Endodermal cell (in vitro differentiated cells): ENCODE measurements at regions not wholly inside any gene's neighbourhood (a gene's known extent, or its start where the extent isn't known, plus 50 kb on each side); places are given as distances from the start of the nearest gene placed in this dataset.

Experiments used
- DNase-seq: peaks from one replicate; pipeline ENCODE4 v3.0.0-alpha.2; 2017
- H3K27ac ChIP-seq: 2 replicates; pipeline ENCODE4 v1.5.1; 2013; ENCODE audit warnings: mild to moderate bottlenecking, low read depth, low read length, moderate library complexity
- H3K27me3 ChIP-seq: 2 replicates; pipeline ENCODE4 v1.6.1; 2013; ENCODE audit warnings: mild to moderate bottlenecking, low read length, moderate library complexity; ENCODE audit not compliant: insufficient read depth, control insufficient read depth, poor library complexity, severe bottlenecking
- H3K36me3 ChIP-seq: 2 replicates; pipeline ENCODE4 v1.7.0; 2013; ENCODE audit warnings: mild to moderate bottlenecking, low read length, moderate library complexity; ENCODE audit not compliant: control insufficient read depth, insufficient read depth
- H3K4me1 ChIP-seq: one replicate; pipeline ENCODE4 v1.7.0; 2013; ENCODE audit warnings: low read length; ENCODE audit not compliant: control insufficient read depth, insufficient read depth
- H3K4me3 ChIP-seq: 2 replicates; pipeline ENCODE4 v1.5.1; 2013; ENCODE audit warnings: mild to moderate bottlenecking, low read length, moderate library complexity
- H3K9ac ChIP-seq: 2 replicates; pipeline ENCODE4 v1.6.1; 2013; ENCODE audit warnings: mild to moderate bottlenecking, low read length, moderate library complexity; ENCODE audit not compliant: poor library complexity, severe bottlenecking; ENCODE audit errors: extremely low read depth
- H3K9me3 ChIP-seq: 2 replicates; pipeline ENCODE4 v1.6.1; 2013; ENCODE audit warnings: mild to moderate bottlenecking, low read length, moderate library complexity; ENCODE audit not compliant: control insufficient read depth
- H3K27ac Mint-ChIP-seq: 2 replicates; pipeline ENCODE4 v1.8.0; 2020; ENCODE audit warnings: mixed read lengths
- H3K27me3 Mint-ChIP-seq: 2 replicates; pipeline ENCODE4 v1.8.0; 2021; ENCODE audit warnings: mild to moderate bottlenecking, mixed read lengths; ENCODE audit not compliant: insufficient read depth
- H3K36me3 Mint-ChIP-seq: 2 replicates; pipeline ENCODE4 v1.8.0; 2020; ENCODE audit warnings: low read depth, mixed read lengths
- H3K4me1 Mint-ChIP-seq: 2 replicates; pipeline ENCODE4 v1.8.0; 2020; ENCODE audit warnings: mixed read lengths
- H3K4me3 Mint-ChIP-seq: 2 replicates; pipeline ENCODE4 v1.8.0; 2020; ENCODE audit warnings: mild to moderate bottlenecking, moderate library complexity, mixed read lengths
- H3K9me3 Mint-ChIP-seq: 2 replicates; pipeline ENCODE4 v1.8.0; 2020; ENCODE audit warnings: mild to moderate bottlenecking, mixed read lengths
- CTCF ChIP-seq: fragments of 200-600 bp; sonication (generic); conservative IDR thresholded peaks from 2 replicates; pipeline ENCODE4 v1.5.0; 2021; ENCODE audit warnings: antibody characterized with exemption, mild to moderate bottlenecking
- WGBS, 2 experiments: methylation state at CpG; one replicate each; pipeline versions ENCODE4 v1.1.5 to v1.1.7; 2013; ENCODE audit warnings: missing lambda C conversion rate in 2 of 2, mixed read lengths in 1 of 2; ENCODE audit not compliant: insufficient coverage in 1 of 2, insufficient read length in 1 of 2; 5-methylcytosine and 5-hydroxymethylcytosine counted together

DNA sequence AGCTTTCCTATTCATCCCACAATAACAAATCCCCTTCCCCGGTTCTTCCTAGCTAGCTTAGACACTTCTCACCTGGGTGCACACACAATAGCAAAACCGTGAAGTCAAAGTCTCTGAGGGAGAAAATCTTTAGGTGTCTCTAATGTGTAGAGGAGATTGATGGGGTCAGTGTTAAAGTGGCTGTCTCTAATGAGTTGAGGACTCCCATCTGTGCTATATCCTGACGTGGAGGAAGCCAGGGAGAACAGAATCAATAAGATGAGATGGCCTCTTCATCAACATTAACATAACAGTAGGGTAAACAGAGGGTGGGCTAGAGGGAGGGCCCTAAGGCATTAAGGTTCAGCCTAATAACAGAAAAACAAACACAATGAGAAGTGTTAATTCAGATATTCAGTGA lies 120.4 kb downstream of the SLC5A7 start:
- H3K4me3 ChIP-seq, result no peak overlapping the region
- no peaks in the 10 kb centered on the region for H3K36me3 Mint-ChIP-seq
- no peak overlapping the region for H3K27ac ChIP-seq
- no peaks in the 10 kb centered on the region for H3K4me1 ChIP-seq
- peaks cover 19% of the 10 kb centered on the region for H3K9me3 Mint-ChIP-seq
- DNase-seq, result no peak
- H3K36me3 ChIP-seq, result no peaks in the 10 kb centered on the region
- no peaks in the 10 kb centered on the region for H3K27me3 ChIP-seq
- H3K4me1 Mint-ChIP-seq, result peaks cover 5% of the 10 kb centered on the region
- no peak overlapping the region for H3K9ac ChIP-seq
- TF ChIP-seq CTCF, result no peak
- peaks cover 4% of the 10 kb centered on the region for H3K27me3 Mint-ChIP-seq
- no peak overlapping the region for H3K4me3 Mint-ChIP-seq
- H3K9me3 ChIP-seq, result no peaks in the 10 kb centered on the region
- WGBS, 2 experiments, result 21% methylated on average over 3 of the region's 3 CpGs; no CpG with 5 or more reads in 1 of the 2 experiments
- no peak overlapping the region for H3K27ac Mint-ChIP-seq

DNA sequence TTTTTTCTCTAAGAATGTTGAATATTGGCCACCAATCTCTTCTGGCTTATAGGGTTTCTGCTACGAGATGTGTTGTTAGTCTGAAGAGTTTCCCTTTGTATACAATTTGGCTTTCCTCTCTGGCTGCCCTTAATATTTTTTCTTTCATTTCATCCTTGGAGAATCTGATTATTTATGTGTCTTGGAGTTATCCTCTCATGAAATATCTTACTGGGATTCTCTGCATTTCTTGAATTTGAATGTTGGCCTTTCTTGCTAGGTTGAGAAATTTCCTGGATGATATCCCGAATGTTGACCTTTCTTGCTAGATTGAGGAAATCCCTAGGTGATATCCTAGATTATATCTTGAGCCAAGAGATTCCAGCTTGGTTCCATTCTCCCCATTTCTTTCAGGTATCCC lies 125.6 kb downstream of the SLC5A7 start:
- Mint-ChIP-seq H3K4me1 (peaks cover 6% of the 10 kb centered on the region), H3K36me3 (no peaks in the 10 kb centered on the region), H3K27ac (no peak overlapping the region), H3K27me3 (peaks cover 4% of the 10 kb centered on the region), H3K9me3 (peaks cover 19% of the 10 kb centered on the region), H3K4me3 (no peak overlapping the region)
- 84 to 86% methylated on average over 1 to 2 of the region's 2 CpGs for WGBS, 2 experiments
- Histone ChIP-seq H3K4me1 (no peaks in the 10 kb centered on the region), H3K36me3 (no peaks in the 10 kb centered on the region), H3K4me3 (no peak overlapping the region), H3K27ac (no peak overlapping the region), H3K9me3 (no peaks in the 10 kb centered on the region), H3K27me3 (no peaks in the 10 kb centered on the region), H3K9ac (no peak overlapping the region)
- no peak for DNase-seq
- no peak for TF ChIP-seq CTCF

DNA sequence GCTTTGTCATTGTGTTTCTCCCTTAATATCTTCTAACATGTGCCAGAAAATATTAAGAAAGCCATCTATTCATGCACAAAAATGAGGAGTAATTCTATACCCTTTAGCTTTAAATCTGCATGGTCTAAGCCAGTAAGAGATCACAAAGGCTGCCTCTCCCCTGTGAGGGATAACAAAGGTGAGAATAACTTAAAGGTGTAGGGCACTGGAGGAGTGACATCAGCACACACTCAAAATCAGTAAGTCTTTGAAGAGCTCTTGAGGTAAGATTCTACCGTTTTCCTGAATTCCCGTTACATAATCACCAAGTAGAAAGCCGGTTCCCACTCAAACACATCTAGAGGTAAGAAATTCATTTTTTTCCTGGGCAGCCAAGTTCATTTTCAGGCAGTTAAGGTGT lies 123.9 kb upstream of the SULT1C3 start:
- H3K9me3 Mint-ChIP-seq, result peaks cover 6% of the 10 kb centered on the region
- 88 to 96% methylated on average over 3 of the region's 3 CpGs for WGBS, 2 experiments
- no peak for DNase-seq
- Histone ChIP-seq H3K27me3 (no peaks in the 10 kb centered on the region), H3K36me3 (no peaks in the 10 kb centered on the region), H3K4me1 (no peaks in the 10 kb centered on the region), H3K27ac (no peak overlapping the region), H3K9me3 (no peaks in the 10 kb centered on the region), H3K9ac (no peak overlapping the region), H3K4me3 (no peak overlapping the region)
- H3K27ac Mint-ChIP-seq, result no peak overlapping the region
- H3K27me3 Mint-ChIP-seq, result no peaks in the 10 kb centered on the region
- peaks cover 6% of the 10 kb centered on the region for H3K4me1 Mint-ChIP-seq
- H3K4me3 Mint-ChIP-seq, result no peak overlapping the region
- TF ChIP-seq CTCF, result no peak
- no peaks in the 10 kb centered on the region for H3K36me3 Mint-ChIP-seq
